ENCODE measurements at regions not wholly inside any gene's neighbourhood (a gene's known extent, or its start where the extent isn't known, plus 50 kb on each side); places are given as distances from the start of the nearest gene placed in this dataset.

- no peak overlapping the region for H3K27ac ChIP-seq (ENCODE audit: low read depth, low read length)
- no peak overlapping the region for H3K4me2 ChIP-seq (ENCODE audit: low read length)
- H3K79me2 ChIP-seq (ENCODE audit: control insufficient read depth, low read length): no peaks in the 10 kb centered on the region
- no peaks in the 10 kb centered on the region for H3K9me2 ChIP-seq (replicated peaks; ENCODE audit: control insufficient read depth, low read length)
- H3K4me3 ChIP-seq (ENCODE audit: low read length): no peak overlapping the region
- no peaks in the 10 kb centered on the region for H4K20me1 ChIP-seq (ENCODE audit: control insufficient read depth, insufficient read depth, low read depth, low read length)
- no peaks in the 10 kb centered on the region for H3K4me1 ChIP-seq (ENCODE audit: control insufficient read depth, low read length)
- no peaks in the 10 kb centered on the region for H3K27me3 ChIP-seq (ENCODE audit: control insufficient read depth, low read length)
- no peaks in the 10 kb centered on the region for H3K36me3 ChIP-seq (ENCODE audit: control insufficient read depth, low read length)
- no peaks in the 10 kb centered on the region for H3F3A ChIP-seq (ENCODE audit: control insufficient read depth, insufficient read depth)
- TF ChIP-seq CTCF (IDR thresholded peaks at IDR 0.05; ENCODE audit: low read depth, low read length, poor library complexity, severe bottlenecking) (no peak), EZH2phosphoT487 (IDR thresholded peaks at IDR 0.05; ENCODE audit: borderline replicate concordance, low read length) (no peak)
- no peaks in the 10 kb centered on the region for H3K9me3 ChIP-seq (ENCODE audit: control insufficient read depth, insufficient read depth, low read length)
These were observed 142.3 kb upstream of the ARHGAP5 start for GRCh38 chr14:31934767-31935266.

- no peaks in the 10 kb centered on the region for H3K79me2 ChIP-seq (ENCODE audit: control insufficient read depth, low read length)
- H4K20me1 ChIP-seq (ENCODE audit: control insufficient read depth, insufficient read depth, low read depth, low read length): no peaks in the 10 kb centered on the region
- no peaks in the 10 kb centered on the region for H3K9me3 ChIP-seq (ENCODE audit: control insufficient read depth, insufficient read depth, low read length)
- no peak overlapping the region for H3K27ac ChIP-seq (ENCODE audit: low read depth, low read length)
- no peak overlapping the region for H3K4me2 ChIP-seq (ENCODE audit: low read length)
- no peaks in the 10 kb centered on the region for H3K27me3 ChIP-seq (ENCODE audit: control insufficient read depth, low read length)
- no peaks in the 10 kb centered on the region for H3K4me1 ChIP-seq (ENCODE audit: control insufficient read depth, low read length)
- H3K9me2 ChIP-seq (replicated peaks; ENCODE audit: control insufficient read depth, low read length): no peaks in the 10 kb centered on the region
- TF ChIP-seq CTCF (IDR thresholded peaks at IDR 0.05; ENCODE audit: low read depth, low read length, poor library complexity, severe bottlenecking): no peak
- no peak for TF ChIP-seq EZH2phosphoT487 (IDR thresholded peaks at IDR 0.05; ENCODE audit: borderline replicate concordance, low read length)
- no peaks in the 10 kb centered on the region for H3F3A ChIP-seq (ENCODE audit: control insufficient read depth, insufficient read depth)
- H3K36me3 ChIP-seq (ENCODE audit: control insufficient read depth, low read length): no peaks in the 10 kb centered on the region
- no peak overlapping the region for H3K4me3 ChIP-seq (ENCODE audit: low read length)
These were observed 141.7 kb upstream of the ARHGAP5 start for GRCh38 chr14:31935391-31935790.

- Histone ChIP-seq H3K27ac (ENCODE audit: low read depth, low read length) (no peak overlapping the region), H3K27me3 (ENCODE audit: control insufficient read depth, low read length) (no peaks in the 10 kb centered on the region), H3K9me3 (ENCODE audit: control insufficient read depth, insufficient read depth, low read length) (no peaks in the 10 kb centered on the region), H3K9me2 (replicated peaks; ENCODE audit: control insufficient read depth, low read length) (no peaks in the 10 kb centered on the region), H3K4me1 (ENCODE audit: control insufficient read depth, low read length) (no peaks in the 10 kb centered on the region), H3K79me2 (ENCODE audit: control insufficient read depth, low read length) (no peaks in the 10 kb centered on the region), H4K20me1 (ENCODE audit: control insufficient read depth, insufficient read depth, low read depth, low read length) (no peaks in the 10 kb centered on the region), H3F3A (ENCODE audit: control insufficient read depth, insufficient read depth) (no peaks in the 10 kb centered on the region), H3K4me3 (ENCODE audit: low read length) (no peak overlapping the region), H3K4me2 (ENCODE audit: low read length) (no peak overlapping the region), H3K36me3 (ENCODE audit: control insufficient read depth, low read length) (no peaks in the 10 kb centered on the region)
- TF ChIP-seq EZH2phosphoT487 (IDR thresholded peaks at IDR 0.05; ENCODE audit: borderline replicate concordance, low read length) (no peak), CTCF (IDR thresholded peaks at IDR 0.05; ENCODE audit: low read depth, low read length, poor library complexity, severe bottlenecking) (no peak)
These were observed 141.0 kb upstream of the ARHGAP5 start for GRCh38 chr14:31936115-31936514.

Data from DOHH2 (cell line).